Stimulated activated CD4-positive, alpha-beta T cell treated with anti-CD3 and anti-CD28 coated beads, Interleukin-15, amount 100 ng/mL, for 24 hours (primary cell): ENCODE measurements at regions not wholly inside any gene's neighbourhood (a gene's known extent, or its start where the extent isn't known, plus 50 kb on each side); places are given as distances from the start of the nearest gene placed in this dataset.
"Not testable (repeated sequence)": the region's sequence is repeated elsewhere in the genome, so short reads cannot be mapped to it uniquely, and the experiment has no call there.

Source experiments
- DNase-seq: peaks from one replicate; pipeline ENCODE4 v3.0.0-alpha.2; 2020

- DNase-seq, result no peak
Observed at GRCh38 chr3:80890571-80890970, 870.9 kb downstream of the GBE1 start.

GRCh38 chr3:80889535-80889934 lies 871.9 kb downstream of the GBE1 start:
- DNase-seq, result no peak

- DNase-seq, result no peak
Observed at GRCh38 chr3:80870476-80871041, 890.9 kb downstream of the GBE1 start.

- no peak for DNase-seq
Observed at GRCh38 chr3:80855482-80855881, 906.0 kb downstream of the GBE1 start.

GRCh38 chr3:80836395-80836794 lies 925.0 kb downstream of the GBE1 start:
- DNase-seq, result no peak

- DNase-seq, result no peak
Observed at GRCh38 chr3:80807577-80807976, 953.9 kb downstream of the GBE1 start.

- no peak for DNase-seq
Observed at GRCh38 chr3:80806673-80807072, 954.8 kb downstream of the GBE1 start.

GRCh38 chr3:80788914-80789313 lies 972.5 kb downstream of the GBE1 start:
- no peak for DNase-seq

GRCh38 chr3:80785875-80786274 lies 975.6 kb downstream of the GBE1 start:
- no peak for DNase-seq

- DNase-seq, result no peak
Observed at GRCh38 chr3:80785475-80785874, 976.0 kb downstream of the GBE1 start.

- DNase-seq, result no peak
Observed at GRCh38 chr3:80771085-80771484, 990.4 kb downstream of the GBE1 start.

GRCh38 chr3:80770106-80771074 lies 991.1 kb downstream of the GBE1 start:
- no peak for DNase-seq

GRCh38 chr3:80769683-80770082 lies 991.8 kb downstream of the GBE1 start:
- DNase-seq, result no peak

GRCh38 chr3:80767604-80768003 lies 993.8 kb downstream of the GBE1 start:
- no peak for DNase-seq

GRCh38 chr3:80754969-80755368 lies 987.2 kb upstream of the ROBO1 start:
- no peak for DNase-seq

- DNase-seq, result no peak
Observed at GRCh38 chr3:80753021-80753420, 985.2 kb upstream of the ROBO1 start.

GRCh38 chr3:80750637-80751036 lies 982.8 kb upstream of the ROBO1 start:
- DNase-seq, result no peak

GRCh38 chr3:80734920-80735319 lies 967.1 kb upstream of the ROBO1 start:
- no peak for DNase-seq

- no peak for DNase-seq
Observed at GRCh38 chr3:80734483-80734882, 966.7 kb upstream of the ROBO1 start.

GRCh38 chr3:80733522-80734176 lies 965.9 kb upstream of the ROBO1 start:
- DNase-seq, result no peak

GRCh38 chr3:80727561-80727960 lies 959.8 kb upstream of the ROBO1 start:
- DNase-seq, result not testable (repeated sequence)

- not testable (repeated sequence) for DNase-seq
Observed at GRCh38 chr3:80709597-80710322, 942.0 kb upstream of the ROBO1 start.

- no peak for DNase-seq
Observed at GRCh38 chr3:80705290-80705689, 937.5 kb upstream of the ROBO1 start.
